WERI-Rb-1 (cell line): ENCODE measurements at regions not wholly inside any gene's neighbourhood (a gene's known extent, or its start where the extent isn't known, plus 50 kb on each side); places are given as distances from the start of the nearest gene placed in this dataset.

Experiments used
- DNase-seq: peaks from one replicate; pipeline ENCODE4 v3.0.0-alpha.2; 2020
- H3K27ac ChIP-seq: fragments of 250-450 bp; sonication (Bioruptor Pico); 2 replicates; pipeline ENCODE4 v1.5.1; 2020; ENCODE audit warnings: mild to moderate bottlenecking, moderate library complexity
- H3K27me3 ChIP-seq: fragments of 250-450 bp; sonication (Bioruptor Pico); 2 replicates; pipeline ENCODE4 v1.5.1; 2021; ENCODE audit warnings: mild to moderate bottlenecking, low read depth, moderate library complexity; ENCODE audit not compliant: insufficient read depth, severe bottlenecking
- H3K36me3 ChIP-seq: fragments of 250-450 bp; sonication (Bioruptor Pico); 2 replicates; pipeline ENCODE4 v1.5.1; 2020; ENCODE audit warnings: mild to moderate bottlenecking, moderate library complexity
- H3K4me3 ChIP-seq: 2 replicates; pipeline ENCODE4 v1.5.1; 2011; ENCODE audit warnings: low read depth, mild to moderate bottlenecking, control low read depth, low read length
- H3K9me3 ChIP-seq: fragments of 250-450 bp; sonication (Bioruptor Pico); 2 replicates; pipeline ENCODE4 v1.5.1; 2021; ENCODE audit warnings: mild to moderate bottlenecking, moderate library complexity; ENCODE audit not compliant: severe bottlenecking
- TF ChIP-seq, protein P1 (sequence below): IDR thresholded peaks from 2 replicates; pipeline ENCODE4 v1.5.1; 2011; ENCODE audit warnings: low read depth, mild to moderate bottlenecking, control low read depth, inconsistent platforms, low read length

GRCh38 chr14:32022525-32022924 lies 54.6 kb upstream of the ARHGAP5 start:
- no peaks in the 10 kb centered on the region for H3K9me3 ChIP-seq
- no peaks in the 10 kb centered on the region for H3K36me3 ChIP-seq
- no peak for DNase-seq
- H3K27ac ChIP-seq, result no peak overlapping the region
- H3K4me3 ChIP-seq, result no peak overlapping the region
- H3K27me3 ChIP-seq, result no peaks in the 10 kb centered on the region
- TF ChIP-seq, protein P1, sequence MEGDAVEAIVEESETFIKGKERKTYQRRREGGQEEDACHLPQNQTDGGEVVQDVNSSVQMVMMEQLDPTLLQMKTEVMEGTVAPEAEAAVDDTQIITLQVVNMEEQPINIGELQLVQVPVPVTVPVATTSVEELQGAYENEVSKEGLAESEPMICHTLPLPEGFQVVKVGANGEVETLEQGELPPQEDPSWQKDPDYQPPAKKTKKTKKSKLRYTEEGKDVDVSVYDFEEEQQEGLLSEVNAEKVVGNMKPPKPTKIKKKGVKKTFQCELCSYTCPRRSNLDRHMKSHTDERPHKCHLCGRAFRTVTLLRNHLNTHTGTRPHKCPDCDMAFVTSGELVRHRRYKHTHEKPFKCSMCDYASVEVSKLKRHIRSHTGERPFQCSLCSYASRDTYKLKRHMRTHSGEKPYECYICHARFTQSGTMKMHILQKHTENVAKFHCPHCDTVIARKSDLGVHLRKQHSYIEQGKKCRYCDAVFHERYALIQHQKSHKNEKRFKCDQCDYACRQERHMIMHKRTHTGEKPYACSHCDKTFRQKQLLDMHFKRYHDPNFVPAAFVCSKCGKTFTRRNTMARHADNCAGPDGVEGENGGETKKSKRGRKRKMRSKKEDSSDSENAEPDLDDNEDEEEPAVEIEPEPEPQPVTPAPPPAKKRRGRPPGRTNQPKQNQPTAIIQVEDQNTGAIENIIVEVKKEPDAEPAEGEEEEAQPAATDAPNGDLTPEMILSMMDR, result no peak

GRCh38 chr14:32022938-32023466 lies 54.1 kb upstream of the ARHGAP5 start:
- no peaks in the 10 kb centered on the region for H3K36me3 ChIP-seq
- no peaks in the 10 kb centered on the region for H3K27me3 ChIP-seq
- no peak overlapping the region for H3K27ac ChIP-seq
- TF ChIP-seq, protein P1, result no peak
- no peak for DNase-seq
- no peak overlapping the region for H3K4me3 ChIP-seq
- no peaks in the 10 kb centered on the region for H3K9me3 ChIP-seq

- TF ChIP-seq, protein P1, result no peak
Measured at GRCh38 chr14:32023540-32023939, 53.6 kb upstream of the ARHGAP5 start.

GRCh38 chr14:32027255-32027939 lies 49.7 kb upstream of the ARHGAP5 start:
- no peaks in the 10 kb centered on the region for H3K36me3 ChIP-seq
- no peak overlapping the region for H3K27ac ChIP-seq
- DNase-seq, result no peak
- H3K27me3 ChIP-seq, result no peaks in the 10 kb centered on the region
- no peak overlapping the region for H3K4me3 ChIP-seq
- TF ChIP-seq, protein P1, result no peak
- H3K9me3 ChIP-seq, result no peaks in the 10 kb centered on the region

More at GRCh38 chr14:32023540-32023939, 53.6 kb upstream of the ARHGAP5 start:
- H3K36me3 ChIP-seq, result no peaks in the 10 kb centered on the region
- H3K27me3 ChIP-seq, result no peaks in the 10 kb centered on the region
- DNase-seq, result no peak
- H3K9me3 ChIP-seq, result no peaks in the 10 kb centered on the region
- H3K4me3 ChIP-seq, result no peak overlapping the region
- H3K27ac ChIP-seq, result no peak overlapping the region
